GM19467 (cell line): ENCODE measurements at regions not wholly inside any gene's neighbourhood (a gene's known extent, or its start where the extent isn't known, plus 50 kb on each side); places are given as distances from the start of the nearest gene placed in this dataset.
"Not testable (repeated sequence)": the region's sequence is repeated elsewhere in the genome, so short reads cannot be mapped to it uniquely, and the experiment has no call there.

Experiments
- ATAC-seq: cut with Tn5 transposase; IDR thresholded peaks from one replicate; pipeline ENCODE4 v1.9.1; 2021; ENCODE audit warnings: mild to moderate bottlenecking, moderate library complexity; ENCODE audit not compliant: unreplicated experiment

DNA sequence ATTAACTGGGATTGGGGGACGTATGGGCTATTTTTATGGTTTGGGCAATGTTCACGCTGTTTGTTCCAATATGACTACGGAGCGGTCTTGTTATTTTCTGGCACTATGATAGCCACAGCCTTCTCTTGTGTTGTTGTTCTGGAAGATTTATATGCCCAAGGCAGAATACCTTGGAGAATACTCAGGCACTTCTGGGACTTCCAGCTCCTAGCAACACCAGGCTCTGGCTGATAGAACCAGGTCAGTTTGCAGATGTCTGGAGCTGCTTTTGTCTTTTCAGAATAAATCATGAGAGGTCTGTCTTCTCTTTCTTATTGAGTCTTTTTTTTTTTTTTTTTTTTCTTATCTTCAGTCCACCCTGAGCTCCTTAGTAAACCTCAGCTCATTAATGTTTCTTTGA, 262.5 kb downstream of the MED10 start:
- no peak for ATAC-seq

GRCh38 chr5:6112538-6112937, 265.8 kb downstream of the MED10 start:
- no peak for ATAC-seq

- no peak for ATAC-seq
These were observed 266.2 kb downstream of the MED10 start for GRCh38 chr5:6112125-6112524.

DNA sequence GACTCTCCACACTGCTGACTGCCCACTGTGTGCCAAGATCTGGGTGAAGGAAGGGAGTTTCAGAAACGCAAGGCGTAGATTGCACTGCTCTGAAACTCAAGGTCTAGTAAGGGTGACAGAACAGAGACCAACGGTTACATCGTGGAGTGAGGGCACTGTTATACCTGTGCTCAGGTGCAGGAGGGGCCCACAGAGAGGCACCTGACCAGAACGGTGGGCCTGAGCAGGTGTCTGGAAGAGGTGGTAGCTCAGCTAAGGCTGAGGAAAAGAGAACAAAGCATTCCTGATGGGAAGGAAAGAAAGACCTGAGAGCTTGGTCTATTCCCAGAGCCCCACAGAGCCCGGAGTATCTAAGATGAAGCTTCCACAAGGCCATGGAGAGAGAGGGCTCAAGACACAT, 267.2 kb downstream of the MED10 start:
- no peak for ATAC-seq

DNA sequence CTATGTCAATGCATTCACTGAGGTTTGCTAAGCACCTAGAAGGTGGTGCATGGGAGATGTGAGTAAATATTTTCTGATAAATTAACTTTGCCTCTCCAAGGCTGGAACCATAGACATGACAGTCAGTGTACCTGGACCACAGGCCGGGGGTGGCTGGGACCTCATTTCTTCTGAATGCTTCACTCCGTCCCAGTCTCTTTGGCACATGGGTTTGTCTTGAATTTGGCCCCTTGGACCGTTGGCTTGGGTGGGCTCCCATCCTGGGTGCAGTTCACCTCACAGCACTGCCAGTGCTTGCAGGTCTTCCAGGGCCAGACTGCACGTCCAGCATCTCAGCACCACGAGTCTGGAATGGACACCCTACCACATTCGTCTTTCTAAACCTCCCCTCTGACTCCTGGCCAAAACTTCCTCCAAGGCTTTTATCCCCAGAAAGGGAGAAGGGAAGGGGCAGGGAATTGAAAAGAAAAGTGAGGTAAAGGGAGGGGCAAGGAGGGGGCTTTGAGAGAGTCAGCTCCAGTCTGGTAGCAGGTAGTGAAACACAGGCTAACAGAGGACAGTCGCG, 267.8 kb downstream of the MED10 start:
- ATAC-seq: no peak

GRCh38 chr5:6108981-6109825, 269.1 kb downstream of the MED10 start:
- no peak for ATAC-seq

- no peak for ATAC-seq
These were observed 269.9 kb downstream of the MED10 start for GRCh38 chr5:6108540-6108848.

- ATAC-seq: no peak
These were observed 270.4 kb downstream of the MED10 start for GRCh38 chr5:6107675-6108539.

GRCh38 chr5:6106756-6107155, 271.6 kb downstream of the MED10 start:
- no peak for ATAC-seq

DNA sequence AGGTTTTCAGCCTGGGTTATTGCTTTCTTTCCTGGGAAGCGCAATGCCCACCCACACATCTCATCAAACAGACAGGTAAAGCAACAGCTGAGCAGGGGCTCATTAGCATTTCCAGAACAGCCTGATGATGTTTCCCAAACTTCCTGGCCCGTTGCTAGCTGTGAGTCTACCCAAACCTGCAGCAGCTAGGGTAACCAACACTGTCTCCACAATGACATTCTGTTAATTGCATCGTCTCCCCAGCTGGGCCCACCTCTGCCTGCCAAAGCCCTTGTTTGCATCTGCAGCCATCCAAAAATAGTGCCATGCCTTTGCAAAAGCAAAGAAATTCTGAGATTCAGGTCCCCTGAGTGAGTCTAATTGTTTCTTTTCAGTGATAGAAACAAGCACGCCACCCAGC, 273.0 kb downstream of the MED10 start:
- no peak for ATAC-seq

DNA sequence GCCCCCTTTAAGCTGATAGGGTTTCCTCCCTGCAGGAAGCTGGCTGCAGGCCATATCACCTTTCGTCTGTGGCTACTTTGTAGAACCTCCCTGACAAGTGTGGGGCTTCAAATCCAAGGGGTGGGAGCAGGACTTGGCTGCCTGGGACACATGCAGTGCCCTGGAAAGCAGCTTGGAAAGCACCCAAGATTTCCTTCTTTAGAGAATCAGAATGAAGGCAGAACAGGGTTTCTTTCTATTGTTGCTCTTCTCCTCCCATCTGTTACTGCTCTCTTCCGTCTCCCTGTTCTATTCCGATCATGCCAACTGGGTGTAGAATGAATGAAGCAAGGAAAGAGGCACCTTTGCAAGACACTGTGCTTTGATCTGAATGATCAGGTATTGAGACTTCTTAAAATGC, 282.2 kb downstream of the MED10 start:
- ATAC-seq: no peak

DNA sequence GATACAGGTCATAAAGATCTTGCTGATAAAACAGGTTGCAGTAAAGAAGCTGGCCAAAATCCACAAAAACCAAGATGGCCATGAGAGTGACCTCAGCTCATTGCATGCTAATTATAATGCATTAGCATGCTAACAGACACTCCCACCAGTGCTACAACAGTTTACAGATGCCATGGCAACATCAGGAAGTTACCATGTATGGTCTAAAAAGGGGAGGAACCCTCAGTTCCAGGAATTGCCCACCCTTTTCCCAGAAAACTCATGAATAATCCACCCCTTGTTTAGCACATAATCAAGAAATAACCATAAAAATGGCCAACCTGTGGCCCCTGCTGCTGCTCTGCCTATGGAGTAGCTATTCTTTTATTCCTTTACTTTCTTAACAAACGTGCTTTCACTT, 284.2 kb downstream of the MED10 start:
- ATAC-seq: not testable (repeated sequence)

GRCh38 chr5:6090838-6091237, 287.5 kb downstream of the MED10 start:
- no peak for ATAC-seq

- no peak for ATAC-seq
These were observed 288.2 kb downstream of the MED10 start for GRCh38 chr5:6090079-6090654.

DNA sequence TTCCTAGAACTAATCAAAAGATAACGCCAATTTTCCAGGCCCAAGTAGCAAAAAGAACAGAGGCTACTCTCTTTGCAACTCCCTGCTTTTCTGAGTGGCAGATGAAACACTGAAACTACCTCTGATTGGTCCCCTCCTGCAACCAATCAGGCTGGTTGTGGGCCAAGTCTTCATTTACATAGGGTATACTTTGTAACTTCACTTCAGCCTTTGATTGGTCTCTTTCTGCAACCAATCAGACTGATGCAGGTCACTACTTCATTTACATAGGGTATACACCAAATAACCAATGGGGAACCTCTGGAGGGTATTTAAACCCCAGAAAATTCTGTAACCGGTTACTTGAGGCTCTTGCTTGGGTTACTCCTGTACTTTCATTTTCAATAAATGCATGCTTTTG, 289.6 kb downstream of the MED10 start:
- no peak for ATAC-seq

DNA sequence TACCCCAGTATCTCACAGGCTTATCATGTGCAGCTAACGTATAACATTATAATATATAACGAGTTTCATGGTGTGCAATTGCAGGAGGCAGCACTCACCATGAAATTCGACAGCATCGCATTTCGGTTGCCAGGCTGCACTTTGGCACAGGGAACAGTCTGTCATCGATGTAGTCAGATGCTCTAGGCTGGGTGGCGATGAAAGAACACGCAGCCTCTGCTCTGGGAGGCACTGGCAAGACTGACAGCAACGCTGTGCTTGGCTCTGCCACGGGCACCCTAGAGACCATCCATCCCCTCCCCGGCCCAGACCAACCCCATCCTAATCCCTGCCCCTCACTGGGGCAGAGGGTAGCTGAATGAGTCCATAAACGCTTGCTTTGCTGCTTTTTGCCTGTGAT, 290.8 kb downstream of the MED10 start:
- no peak for ATAC-seq

DNA sequence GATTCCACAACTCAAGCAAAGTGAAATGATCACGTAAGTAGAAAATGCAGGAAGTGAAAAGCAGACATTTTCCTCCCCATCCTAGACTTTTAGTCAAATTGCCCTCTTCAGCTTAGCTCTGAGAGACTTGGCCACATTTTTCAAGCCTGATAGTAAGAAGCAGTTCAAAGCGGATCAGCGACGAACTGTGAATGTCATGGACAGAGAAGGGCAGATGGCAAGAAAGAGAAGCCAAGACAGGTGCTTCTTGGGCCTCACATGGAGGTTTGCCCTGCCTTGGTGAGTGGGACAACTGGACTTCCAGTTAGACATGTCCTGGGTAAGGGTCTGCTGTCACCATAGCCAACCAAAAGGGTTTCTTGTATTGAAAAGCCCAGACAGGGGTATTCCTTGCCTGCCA, 291.5 kb downstream of the MED10 start:
- ATAC-seq: no peak

DNA sequence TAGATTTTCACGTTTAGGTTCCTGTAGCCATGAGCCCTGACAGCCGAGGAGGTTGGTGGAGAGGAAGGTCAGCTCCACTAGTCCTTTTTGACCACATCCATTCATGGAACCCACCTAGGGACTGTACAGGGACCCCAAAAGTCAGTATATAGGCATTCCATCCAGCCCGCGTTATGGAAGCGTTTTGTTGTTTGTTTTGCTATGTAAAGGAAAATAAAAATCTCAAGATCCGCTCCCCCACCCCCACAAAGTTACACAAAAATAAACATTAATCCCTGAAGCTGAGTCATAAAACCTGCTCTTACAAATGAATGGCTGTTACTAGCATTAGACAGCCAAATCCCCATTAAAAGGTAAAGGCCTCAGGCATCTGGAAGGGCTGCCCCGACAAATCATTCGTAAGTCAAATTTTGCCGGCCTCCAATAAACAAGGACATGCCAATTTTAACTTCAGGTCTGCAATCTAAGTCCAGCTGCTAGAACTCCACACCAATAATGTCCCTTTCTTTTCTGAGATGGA, 292.9 kb downstream of the MED10 start:
- ATAC-seq: no peak

DNA sequence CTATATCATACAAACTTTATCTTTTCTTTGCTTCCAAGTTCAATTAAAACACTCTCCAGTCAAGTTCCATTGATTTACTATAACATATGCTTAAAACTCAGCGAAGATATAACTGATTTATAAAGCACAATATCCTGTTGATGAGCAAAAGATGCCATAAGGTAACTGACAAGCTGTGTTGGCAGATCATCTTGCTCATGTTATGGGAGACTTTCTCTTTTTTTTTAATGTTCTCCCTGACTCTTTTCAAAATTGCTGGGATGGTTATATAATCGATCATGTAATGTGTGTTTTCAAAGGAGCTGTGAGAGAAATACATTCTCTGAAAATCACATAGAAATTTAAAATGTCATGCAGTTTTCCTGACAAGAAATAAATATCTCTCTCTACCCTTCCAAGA, 293.5 kb downstream of the MED10 start:
- ATAC-seq: no peak

GRCh38 chr5:6084376-6084775, 294.0 kb downstream of the MED10 start:
- ATAC-seq: no peak

DNA sequence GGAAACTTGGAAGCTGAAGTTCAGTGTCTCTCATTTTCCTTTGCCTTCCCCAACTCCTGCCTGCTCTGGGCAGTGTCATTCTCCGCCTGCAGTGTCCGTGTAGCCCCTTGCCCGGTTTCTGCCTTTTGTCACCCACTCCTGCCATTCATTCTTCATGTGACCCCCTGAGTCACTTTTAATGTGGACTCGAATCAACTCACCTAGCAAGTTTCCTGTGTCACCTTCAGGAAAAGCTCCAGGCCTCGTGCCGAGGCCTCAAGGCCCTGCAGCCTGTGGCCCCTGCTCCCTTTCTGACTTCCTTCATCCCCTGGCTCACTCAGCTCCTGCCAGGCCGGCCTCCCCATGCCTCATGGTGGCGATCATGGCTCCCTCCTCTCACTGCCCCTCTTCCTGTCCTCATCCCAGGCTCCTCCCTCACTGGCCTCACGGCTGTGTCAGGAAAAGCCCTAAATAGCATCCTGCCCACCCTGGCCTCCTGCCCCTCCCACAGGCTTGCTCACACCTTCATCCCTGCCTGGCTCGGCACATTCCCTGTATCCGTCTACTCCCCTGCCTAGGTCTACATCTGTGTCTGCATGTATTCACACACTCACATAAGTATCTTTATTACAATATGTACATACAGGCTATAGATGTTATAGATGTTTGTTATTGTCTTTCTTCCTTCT, 294.9 kb downstream of the MED10 start:
- no peak for ATAC-seq
